ENCODE measurements at regions not wholly inside any gene's neighbourhood (a gene's known extent, or its start where the extent isn't known, plus 50 kb on each side); places are given as distances from the start of the nearest gene placed in this dataset.
A peak's percentile ranks its signal among the peaks of the same experiment; 100 is the strongest.
"Not testable (repeated sequence)": the region's sequence is repeated elsewhere in the genome, so short reads cannot be mapped to it uniquely, and the experiment has no call there.

DNA sequence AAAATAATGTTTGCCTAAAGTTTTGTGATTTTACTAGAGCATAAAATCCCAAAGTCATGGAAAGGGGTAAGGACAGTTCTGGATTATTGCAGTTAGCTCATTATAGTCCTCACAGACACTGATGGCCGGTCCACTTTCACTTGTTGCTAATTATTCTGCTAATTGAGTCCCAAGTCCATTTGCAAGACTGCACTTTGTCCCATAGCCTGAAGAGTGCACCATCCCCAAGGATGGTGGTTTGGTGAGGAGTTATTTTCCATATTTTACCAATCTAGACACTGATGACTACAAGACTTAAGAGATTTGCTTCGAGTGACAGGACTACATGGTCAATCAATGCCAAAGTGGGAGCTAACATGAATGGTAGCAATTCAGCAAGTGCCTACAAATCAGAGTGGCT lies 181.8 kb upstream of the CACNA2D1 start:
- no peak for DNase-seq (ENCODE audit: low read depth in 4 of 4, low spot score in 3 of 4)

DNA sequence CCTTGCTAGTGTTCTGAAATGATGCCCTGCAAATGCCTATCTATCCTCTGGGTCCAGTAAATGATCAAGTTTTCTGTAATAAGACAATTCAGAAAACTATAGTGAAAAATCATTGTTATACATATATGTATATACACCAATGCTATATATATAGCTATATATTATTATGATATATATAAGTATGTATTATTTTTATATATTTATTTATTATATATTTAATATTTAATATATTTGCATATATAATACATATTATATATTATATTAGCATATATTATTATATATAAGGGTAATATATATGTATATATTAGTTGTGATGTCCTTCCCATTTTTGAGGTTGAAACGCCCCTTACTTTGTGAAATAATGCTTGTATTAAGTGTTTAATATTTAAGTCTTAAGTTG lies 181.4 kb upstream of the CACNA2D1 start:
- no peak for DNase-seq (ENCODE audit: low read depth in 4 of 4, low spot score in 3 of 4)

DNA sequence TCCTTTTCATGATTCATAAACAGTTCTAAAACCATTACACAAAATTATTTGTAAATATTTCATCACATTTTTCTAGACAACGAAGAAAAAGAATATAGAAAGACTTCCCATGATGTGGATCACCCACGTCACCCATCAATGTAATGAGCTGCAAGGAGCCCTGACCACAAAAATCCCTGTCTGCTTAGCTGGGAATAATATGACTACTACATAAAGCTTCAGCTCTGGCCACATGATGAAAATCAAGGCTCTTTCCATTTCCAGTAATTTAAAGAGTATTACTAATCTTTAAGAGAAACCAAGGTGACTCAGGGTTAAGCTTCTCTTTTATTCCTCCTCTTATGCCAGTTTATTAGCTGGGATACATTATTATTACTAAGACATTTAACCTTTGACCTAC lies 180.8 kb upstream of the CACNA2D1 start:
- DNase-seq (ENCODE audit: low read depth in 4 of 4, low spot score in 3 of 4): no peak

DNA sequence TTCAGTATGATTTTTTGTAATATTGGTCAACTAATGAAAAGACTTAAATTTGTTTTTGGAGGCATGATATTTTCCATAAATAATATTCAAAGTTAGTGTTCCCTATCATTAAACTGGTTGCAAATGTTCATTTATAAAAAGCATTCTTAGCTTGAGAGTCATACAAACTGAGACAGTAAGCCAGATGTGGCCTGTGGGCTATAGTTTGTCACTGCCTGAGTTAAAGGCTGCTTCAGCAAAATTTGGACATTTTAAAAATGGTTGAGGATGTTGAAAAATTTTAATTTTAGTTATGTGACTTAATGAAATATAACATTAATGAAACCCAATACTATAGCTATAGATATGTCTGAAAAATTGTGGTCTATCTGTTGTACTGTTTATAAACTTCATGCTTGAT lies 180.2 kb upstream of the CACNA2D1 start:
- no peak for DNase-seq (ENCODE audit: low read depth in 4 of 4, low spot score in 3 of 4)

DNA sequence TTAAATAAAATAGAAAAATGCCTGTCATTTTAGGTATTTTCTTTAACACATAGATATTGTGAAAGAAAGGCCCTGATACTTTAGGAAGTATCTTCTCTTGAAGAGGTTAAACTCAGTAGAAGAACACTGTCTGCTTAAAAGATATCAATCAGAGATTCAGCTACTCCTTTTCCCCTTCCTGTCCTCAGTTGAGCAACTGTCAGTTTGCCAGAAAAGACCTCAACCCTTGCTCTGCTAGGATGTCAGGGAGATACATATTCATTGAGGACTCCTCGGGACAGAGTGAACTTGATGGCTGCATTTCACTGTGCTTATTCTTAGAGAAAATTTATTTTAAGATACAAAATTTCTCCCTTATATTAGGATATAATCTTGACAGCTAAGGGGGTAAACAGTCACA lies 173.6 kb upstream of the CACNA2D1 start:
- DNase-seq (ENCODE audit: low read depth in 4 of 4, low spot score in 3 of 4): no peak

DNA sequence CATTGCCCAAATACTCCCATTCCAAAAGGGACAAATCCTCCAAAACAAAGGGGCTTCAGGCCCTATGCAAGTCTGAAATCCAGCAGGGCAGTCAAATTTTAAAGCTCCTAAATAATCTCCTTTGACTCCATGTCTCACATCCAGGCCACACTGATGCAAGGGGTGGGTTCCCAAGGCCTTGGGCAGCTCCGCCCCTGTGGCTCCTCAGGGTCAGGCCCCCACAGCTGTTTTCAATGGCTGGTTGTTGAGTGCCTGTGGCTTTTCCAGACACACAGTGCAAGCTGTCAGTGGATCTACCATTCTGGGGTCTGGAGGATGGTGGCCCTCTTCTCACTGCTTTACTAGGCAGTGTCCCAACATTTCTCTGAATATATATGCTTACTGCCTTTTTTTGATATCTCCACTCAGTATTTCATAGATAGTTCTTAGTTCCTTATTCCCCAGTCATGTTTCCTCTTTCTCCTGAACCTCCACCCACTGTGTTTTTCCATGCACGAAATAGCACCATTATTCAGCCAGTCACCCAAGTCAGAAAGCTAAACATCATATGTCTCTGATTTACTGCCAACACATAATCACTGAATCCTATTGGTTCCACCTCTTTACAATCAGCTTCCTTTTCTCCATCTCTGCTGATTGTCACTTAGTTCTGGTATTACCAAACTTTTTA lies 172.6 kb upstream of the CACNA2D1 start:
- no peak for DNase-seq (ENCODE audit: low read depth in 4 of 4, low spot score in 3 of 4)

DNA sequence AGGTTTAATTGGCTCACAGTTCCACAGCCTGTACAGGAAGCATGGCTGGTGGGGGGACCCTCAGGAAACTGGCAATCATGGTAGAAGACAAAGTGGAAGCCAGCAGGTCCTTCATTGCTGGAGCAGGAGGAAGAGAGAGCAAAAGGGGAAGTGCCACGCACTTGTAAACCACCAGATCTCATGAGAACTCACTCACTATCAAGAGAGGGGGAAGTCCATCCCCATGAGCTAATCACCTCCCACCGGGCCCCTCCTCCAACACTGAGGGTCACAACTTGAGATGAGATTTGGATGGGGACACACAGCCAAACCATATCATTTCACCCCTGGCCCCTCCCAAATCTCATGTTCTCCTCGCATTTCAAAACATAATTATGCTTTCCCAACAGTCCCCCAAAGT lies 171.9 kb upstream of the CACNA2D1 start:
- DNase-seq (ENCODE audit: low read depth in 4 of 4, low spot score in 3 of 4): no peak

DNA sequence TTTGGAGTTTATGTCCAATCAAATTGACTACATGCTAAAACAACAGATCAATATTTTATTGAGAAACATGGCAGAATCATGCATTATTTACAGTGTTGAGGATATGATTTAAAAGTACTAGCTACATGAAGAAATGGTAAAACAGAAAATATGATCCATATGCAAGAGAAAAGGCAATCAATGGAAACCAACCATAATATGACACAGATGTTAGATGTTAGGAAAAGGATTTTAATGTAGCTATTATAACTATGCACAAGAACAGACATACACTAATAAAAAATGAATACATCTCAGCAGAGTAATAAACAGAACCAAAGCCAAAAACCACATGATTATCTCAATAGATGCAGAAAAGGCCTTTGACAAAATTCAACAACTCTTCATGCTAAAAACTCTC lies 166.2 kb upstream of the CACNA2D1 start:
- DNase-seq (ENCODE audit: low read depth in 4 of 4, low spot score in 3 of 4): no peak

DNA sequence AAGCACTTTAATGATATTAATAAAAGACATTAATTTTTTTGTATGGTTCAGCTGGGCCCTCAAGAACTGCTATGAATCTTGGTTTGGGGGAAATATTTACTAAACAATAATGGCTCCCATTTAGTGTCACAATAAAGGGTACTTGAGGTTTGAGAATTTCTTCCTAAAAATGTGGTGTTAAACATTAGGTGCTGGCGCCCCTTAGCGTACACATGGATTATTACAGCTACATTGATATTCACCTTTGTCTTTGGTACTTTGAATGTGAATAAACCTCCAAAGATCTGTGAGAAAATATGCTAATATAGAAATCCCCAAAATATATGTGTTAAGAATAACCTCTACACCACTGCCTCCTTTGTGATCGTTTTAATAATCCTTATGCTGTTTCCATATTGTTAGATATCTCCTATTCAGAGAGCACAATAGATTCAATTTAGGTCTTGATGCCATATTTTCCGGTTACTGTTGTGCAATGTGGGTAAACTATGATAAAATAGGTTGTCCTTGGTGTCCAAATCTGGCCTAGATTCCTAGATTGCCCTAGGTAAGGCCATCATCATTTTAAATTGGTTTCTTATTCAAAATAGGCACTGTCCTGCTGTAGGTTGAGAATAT lies 161.8 kb upstream of the CACNA2D1 start:
- peak in 1 of 4 donors; percentile 7 for DNase-seq (ENCODE audit: low read depth in 4 of 4, low spot score in 3 of 4)

DNA sequence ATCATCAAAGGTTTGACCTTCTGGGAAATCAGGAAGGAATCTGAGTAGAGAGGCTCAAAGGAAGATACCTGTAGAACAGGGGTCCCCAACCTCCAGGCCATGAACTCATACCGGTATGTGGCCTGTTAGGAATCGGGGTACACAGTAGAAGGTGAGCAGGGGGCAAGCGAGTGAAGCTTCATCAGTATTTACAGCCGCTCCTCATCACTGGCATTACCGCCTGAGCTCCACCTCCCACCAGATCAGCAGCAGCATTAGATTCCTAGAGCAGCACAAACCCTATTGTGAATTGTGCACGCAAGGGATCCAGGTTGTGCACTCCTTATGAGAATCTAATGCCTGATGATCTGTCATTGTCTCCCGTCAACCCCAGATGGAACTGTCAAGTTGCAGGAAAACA lies 158.5 kb upstream of the CACNA2D1 start:
- no peak for DNase-seq (ENCODE audit: low read depth in 4 of 4, low spot score in 3 of 4)

DNA sequence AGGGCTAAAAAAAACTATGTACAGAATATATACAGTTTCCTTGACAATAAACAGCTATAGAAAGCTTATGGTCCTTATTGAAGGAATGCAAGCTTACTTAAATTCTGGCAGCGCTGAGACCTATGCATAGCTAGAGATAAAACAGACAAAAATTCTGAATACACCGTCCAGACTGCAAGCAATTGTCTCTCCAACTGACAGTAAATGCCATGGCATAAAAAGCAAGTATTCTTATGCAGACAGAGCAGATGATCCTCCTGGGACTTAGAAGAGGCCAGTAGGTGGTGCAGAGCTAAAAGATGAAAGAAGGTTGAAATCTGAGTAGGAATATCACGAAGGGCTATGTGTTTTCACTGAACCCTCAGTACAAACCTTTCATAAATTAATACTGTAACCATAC lies 157.0 kb upstream of the CACNA2D1 start:
- DNase-seq (ENCODE audit: low read depth in 4 of 4, low spot score in 3 of 4): no peak

DNA sequence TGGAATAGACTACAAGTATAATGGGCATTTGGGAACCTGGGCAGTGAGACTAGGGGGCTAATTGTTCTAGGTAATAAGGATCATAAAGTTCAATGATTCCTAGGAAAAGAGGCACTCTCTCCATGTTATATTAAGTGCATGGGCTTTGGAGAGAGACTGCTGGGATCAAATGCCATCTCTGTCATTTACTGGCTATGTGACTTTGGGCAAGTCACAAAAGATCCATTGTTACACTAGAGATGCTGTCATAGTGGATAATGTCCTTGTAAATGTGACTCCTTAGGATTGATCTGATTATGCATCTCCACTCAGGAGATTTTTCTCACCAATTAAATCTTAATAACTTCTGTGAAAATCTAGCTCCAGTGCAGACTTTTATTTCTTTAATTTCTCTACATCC lies 156.3 kb upstream of the CACNA2D1 start:
- DNase-seq (ENCODE audit: low read depth in 4 of 4, low spot score in 3 of 4): no peak

DNA sequence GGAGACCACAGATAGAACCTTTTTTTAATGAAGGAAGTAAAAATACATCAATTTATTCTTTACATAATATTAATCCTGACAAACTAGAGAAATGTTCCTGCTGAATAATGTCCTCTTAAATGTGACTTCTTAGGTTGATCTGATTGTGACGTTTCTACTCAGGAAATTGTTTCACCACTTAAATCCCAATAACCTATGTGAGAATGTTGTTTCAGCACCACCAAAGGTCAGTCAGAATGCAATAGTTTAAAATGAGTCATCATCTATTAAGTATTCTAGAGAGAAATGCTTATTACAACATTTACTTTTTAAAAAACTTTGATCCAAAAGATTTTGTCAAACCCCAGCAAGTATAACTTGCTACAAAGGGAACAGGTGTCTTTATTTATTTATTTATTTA lies 155.4 kb upstream of the CACNA2D1 start:
- DNase-seq (ENCODE audit: low read depth in 4 of 4, low spot score in 3 of 4): no peak

DNA sequence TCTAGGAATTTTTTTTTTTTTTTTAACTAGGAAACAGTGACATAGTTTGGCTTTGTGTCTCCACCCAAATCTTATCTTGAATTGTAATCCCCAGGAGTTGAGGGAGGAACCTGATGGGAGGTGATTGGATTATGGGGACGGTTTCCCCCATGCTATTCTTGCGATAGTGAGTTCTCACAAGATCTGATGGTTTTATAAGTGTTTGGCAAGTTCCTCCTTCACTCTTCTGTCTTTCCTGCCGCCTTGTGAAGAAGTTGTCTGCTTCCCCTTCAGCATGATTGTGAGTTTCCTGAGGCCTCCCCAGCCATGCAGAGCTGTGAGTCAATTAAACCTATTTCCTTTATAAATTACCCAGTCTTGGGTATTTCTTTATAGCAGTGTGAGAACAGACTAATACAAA lies 152.2 kb upstream of the CACNA2D1 start:
- not testable (repeated sequence) for DNase-seq (ENCODE audit: low read depth in 4 of 4, low spot score in 3 of 4)

DNA sequence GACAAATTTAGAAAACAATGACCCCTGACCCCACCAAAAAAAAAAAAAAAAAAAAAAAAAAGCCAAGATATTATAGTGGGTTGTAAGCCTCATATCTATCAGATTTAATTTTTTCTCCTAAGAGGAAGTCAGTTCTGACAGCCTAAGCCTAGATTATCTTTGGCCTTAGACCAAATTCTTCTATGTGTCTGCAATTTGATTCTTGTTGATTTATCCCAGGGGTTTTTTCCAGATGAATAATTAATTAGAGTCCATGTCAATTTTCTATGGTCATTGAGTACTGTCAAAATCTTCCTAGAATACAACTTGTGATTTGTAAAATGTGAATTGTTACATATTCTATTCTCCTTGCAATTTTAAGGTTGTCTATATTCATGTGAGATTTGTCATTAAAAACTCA lies 151.6 kb upstream of the CACNA2D1 start:
- no peak for DNase-seq (ENCODE audit: low read depth in 4 of 4, low spot score in 3 of 4)

DNA sequence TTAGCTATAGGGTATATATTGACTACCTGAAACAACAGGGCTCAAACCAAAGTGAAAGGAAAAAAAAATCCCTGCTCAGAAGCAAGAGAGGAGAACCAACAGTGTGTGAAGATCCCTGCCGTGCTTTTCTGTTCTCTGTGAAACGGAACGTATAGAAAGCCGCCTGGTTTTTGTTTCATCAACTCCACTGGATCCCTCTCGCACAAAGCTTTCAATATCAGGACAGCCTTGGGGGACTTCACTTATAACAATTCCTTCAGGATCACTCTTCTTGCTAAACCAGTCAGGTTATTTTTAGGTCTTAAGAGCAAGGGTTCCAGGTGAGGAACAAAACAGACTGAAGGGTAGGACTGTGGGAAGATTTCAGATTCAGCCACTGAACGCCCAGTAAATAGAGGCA lies 151.1 kb upstream of the CACNA2D1 start:
- DNase-seq (ENCODE audit: low read depth in 4 of 4, low spot score in 3 of 4): no peak

DNA sequence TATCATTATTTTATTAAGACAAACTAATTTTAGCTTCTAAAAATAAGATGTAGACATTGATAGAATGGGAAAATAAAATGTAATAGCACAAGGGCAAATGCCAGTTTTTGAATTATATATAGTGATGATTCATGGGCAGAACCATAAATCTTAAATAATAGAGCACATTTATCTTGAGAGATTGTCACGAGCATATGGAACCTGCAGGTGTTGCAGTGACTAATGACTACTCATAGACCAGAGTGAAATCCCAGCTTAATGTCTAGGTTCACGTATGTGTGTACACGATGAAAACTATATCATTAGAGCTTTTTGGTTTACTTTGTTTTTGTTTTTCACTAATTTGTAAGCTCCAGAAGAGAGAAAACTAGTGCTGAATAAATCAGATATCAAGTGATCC lies 150.2 kb upstream of the CACNA2D1 start:
- no peak for DNase-seq (ENCODE audit: low read depth in 4 of 4, low spot score in 3 of 4)

DNA sequence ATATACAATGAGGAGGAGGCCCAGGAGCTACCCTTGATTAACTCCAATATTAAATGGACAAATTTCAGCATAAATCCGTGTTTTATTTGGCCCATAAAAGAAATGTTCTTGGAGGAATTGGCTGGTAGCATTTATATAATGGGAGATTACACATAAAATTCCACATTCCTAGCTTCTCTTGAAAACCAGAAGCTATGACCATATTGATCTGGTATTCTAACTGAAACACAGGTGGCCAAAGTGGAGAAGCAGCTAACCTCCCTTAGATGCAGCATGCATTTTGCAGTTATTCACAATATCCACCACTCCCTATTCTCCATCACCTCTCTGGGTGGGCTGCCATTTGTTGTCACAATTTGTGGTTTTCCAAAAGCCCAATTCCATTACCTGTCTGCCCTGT lies 148.8 kb upstream of the CACNA2D1 start:
- no peak for DNase-seq (ENCODE audit: low read depth in 4 of 4, low spot score in 3 of 4)

DNA sequence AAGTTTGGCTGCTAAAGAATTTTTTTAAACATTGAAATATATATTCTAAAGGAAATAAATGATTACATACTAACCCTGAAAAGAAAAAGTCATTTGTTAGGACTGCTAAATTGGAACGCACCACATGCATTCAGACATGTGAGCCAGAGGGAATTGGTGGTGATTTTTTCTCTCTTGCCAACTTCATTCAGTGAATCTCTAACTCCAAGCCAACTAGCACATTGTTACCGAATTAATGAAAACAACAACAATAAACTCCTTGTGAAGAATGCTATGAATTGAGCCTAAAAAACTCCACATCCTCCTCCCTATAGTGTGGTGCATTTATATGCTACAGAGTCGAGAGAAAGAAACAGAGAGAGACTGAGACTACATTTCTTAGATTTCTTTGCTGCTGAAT lies 135.5 kb upstream of the CACNA2D1 start:
- no peak for DNase-seq (ENCODE audit: low read depth in 4 of 4, low spot score in 3 of 4)

DNA sequence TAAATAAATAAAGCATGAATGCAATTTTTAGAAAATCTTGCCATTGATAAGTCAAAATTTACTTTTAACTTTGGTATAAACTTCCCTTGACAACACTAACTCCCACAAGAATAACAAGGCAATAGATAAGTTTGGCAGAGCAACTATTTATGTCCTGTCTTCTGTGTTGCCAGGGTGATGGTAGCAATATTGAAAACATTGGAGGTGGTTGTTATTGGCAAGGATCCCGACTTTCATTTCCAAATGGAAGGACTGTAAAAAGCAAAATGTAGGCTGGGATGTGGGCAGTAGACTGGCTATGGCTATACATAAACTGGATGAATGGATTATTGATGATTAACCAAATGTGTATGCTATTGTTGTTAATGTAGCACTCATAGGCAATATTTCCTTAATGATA lies 134.9 kb upstream of the CACNA2D1 start:
- no peak for DNase-seq (ENCODE audit: low read depth in 4 of 4, low spot score in 3 of 4)

DNA sequence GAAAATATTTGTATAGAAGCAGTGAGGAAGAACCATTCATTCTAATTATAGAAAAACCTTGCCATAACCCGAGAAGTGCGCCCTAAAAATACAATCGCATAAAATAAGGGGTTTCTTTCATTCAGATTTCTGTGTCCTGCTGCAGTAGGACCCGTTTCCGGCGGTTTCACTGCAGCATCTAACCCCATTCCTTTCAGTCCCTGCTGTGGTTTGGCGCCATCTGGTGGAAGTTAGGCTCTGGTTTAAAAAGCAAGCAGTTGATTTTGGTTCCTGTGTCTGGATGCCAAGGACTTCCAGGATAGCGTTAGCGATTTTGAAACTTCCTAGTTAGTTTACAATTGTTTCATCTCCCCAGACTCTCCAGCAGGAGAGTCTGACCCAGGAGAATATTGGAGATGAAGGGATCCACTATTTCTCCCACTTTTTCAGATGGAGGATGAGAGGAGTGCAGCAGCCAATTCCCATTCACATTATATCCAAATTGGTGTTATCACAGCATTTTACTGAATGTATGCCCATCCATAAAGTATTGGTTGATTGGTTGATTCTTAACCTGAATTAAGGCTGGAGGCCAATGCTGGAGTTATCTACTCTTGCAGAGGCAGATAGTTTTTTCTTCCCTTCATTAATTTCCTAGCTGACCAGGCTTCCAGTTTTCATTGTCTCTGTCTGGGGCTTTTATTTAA lies 128.8 kb upstream of the CACNA2D1 start:
- DNase-seq (ENCODE audit: low read depth in 4 of 4, low spot score in 3 of 4): peak; percentile 74 to 83 (median 76)

DNA sequence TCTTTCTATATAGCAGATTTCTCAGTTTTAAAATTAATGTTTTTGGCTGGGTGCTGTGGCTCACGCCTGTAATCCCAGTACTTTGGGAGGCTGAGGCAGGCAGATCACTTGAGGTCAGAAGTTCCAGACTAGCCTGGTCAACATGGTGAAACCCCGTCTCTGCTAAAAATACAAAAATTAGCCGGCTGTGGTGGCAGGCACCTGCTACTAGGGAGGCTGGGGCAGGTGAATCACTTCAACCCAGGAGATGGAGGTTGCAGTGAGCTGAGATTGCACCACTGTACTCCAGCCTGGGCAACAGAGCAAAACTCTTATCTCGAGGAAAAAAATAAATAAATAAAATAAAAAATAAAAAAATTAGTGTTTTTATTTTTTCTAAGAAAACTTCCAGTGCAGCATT lies 127.5 kb upstream of the CACNA2D1 start:
- DNase-seq (ENCODE audit: low read depth in 4 of 4, low spot score in 3 of 4): not testable (repeated sequence)

Data from right renal pelvis (tissue), 4 donors.